ENCODE measurements at regions not wholly inside any gene's neighbourhood (a gene's known extent, or its start where the extent isn't known, plus 50 kb on each side); places are given as distances from the start of the nearest gene placed in this dataset.

GRCh38 chr13:29977476-29978120 lies 127.2 kb upstream of the UBL3 start:
- Mint-ChIP-seq H3K27ac (no peak overlapping the region), H3K27me3 (no peaks in the 10 kb centered on the region), H3K4me1 (ENCODE audit: low read depth) (peaks cover 3% of the 10 kb centered on the region), H3K36me3 (ENCODE audit: low read depth) (no peaks in the 10 kb centered on the region), H3K4me3 (no peak overlapping the region), H3K9me3 (peaks cover 3% of the 10 kb centered on the region)
- no peak for DNase-seq

- no peak overlapping the region for H3K27ac Mint-ChIP-seq
These were observed 126.1 kb upstream of the UBL3 start for GRCh38 chr13:29976535-29976934.

DNA sequence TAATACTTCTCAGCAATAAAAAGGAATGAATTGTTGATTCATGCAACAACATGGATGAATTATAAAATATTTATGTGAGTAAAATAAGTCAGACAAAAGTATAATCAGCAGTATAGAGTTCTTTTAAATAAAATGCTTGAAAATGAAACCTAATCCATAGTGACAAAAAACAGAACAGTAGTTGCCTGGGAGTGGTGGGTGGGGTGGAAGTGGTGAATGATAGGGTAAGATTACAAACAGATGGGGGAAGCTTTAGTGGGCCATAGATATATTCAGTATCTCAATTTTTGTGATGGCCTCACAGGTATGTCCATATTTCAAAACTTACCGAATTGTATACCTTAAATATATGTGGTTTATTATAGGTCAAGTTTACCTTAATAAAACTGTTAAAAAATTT lies 124.9 kb upstream of the UBL3 start:
- Mint-ChIP-seq H3K27ac (no peak overlapping the region), H3K36me3 (ENCODE audit: low read depth) (no peaks in the 10 kb centered on the region), H3K9me3 (no peaks in the 10 kb centered on the region), H3K4me1 (ENCODE audit: low read depth) (peaks cover 3% of the 10 kb centered on the region), H3K27me3 (no peaks in the 10 kb centered on the region), H3K4me3 (no peak overlapping the region)
- no peak for DNase-seq

More at GRCh38 chr13:29976535-29976934, 126.1 kb upstream of the UBL3 start:
- Mint-ChIP-seq H3K27me3 (no peaks in the 10 kb centered on the region), H3K4me1 (ENCODE audit: low read depth) (peaks cover 3% of the 10 kb centered on the region), H3K4me3 (no peak overlapping the region), H3K9me3 (no peaks in the 10 kb centered on the region), H3K36me3 (ENCODE audit: low read depth) (no peaks in the 10 kb centered on the region)
- DNase-seq, result no peak

DNA sequence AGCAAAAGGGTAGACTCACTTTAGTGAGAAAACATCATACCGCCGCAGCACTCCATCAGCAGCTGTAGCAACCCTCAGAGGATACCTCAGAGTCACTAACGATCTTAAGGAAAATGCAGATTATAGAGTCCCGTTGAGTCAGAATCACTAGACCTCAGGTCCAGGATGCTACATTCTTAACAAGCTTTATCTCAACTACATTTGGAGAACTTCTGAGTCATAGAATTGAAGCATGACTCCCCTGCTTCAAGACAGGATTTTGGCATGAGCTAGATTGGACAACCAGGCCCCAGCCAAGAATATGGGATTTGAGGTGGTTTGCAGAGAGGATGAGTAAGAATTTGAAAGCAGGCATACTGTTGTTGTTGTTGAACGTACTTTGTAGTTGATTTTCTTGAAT lies 118.9 kb upstream of the UBL3 start:
- Mint-ChIP-seq H3K4me3 (no peak overlapping the region), H3K27ac (no peak overlapping the region), H3K36me3 (ENCODE audit: low read depth) (no peaks in the 10 kb centered on the region), H3K27me3 (no peaks in the 10 kb centered on the region), H3K4me1 (ENCODE audit: low read depth) (no peaks in the 10 kb centered on the region), H3K9me3 (peaks cover 9% of the 10 kb centered on the region)
- DNase-seq, result no peak

GRCh38 chr13:29964181-29964845 lies 113.9 kb upstream of the UBL3 start:
- H3K4me1 Mint-ChIP-seq (ENCODE audit: low read depth), result peaks cover 7% of the 10 kb centered on the region
- DNase-seq, result no peak
- no peaks in the 10 kb centered on the region for H3K36me3 Mint-ChIP-seq (ENCODE audit: low read depth)
- H3K27ac Mint-ChIP-seq, result no peak overlapping the region
- H3K27me3 Mint-ChIP-seq, result no peaks in the 10 kb centered on the region
- no peak overlapping the region for H3K4me3 Mint-ChIP-seq
- H3K9me3 Mint-ChIP-seq, result peaks cover 9% of the 10 kb centered on the region

- DNase-seq, result no peak
- Mint-ChIP-seq H3K9me3 (peaks cover 8% of the 10 kb centered on the region), H3K27ac (no peak overlapping the region), H3K27me3 (no peaks in the 10 kb centered on the region), H3K4me1 (ENCODE audit: low read depth) (peaks cover 15% of the 10 kb centered on the region), H3K4me3 (no peak overlapping the region), H3K36me3 (ENCODE audit: low read depth) (no peaks in the 10 kb centered on the region)
These were observed 112.7 kb upstream of the UBL3 start for GRCh38 chr13:29963089-29963488.

- DNase-seq, result no peak
- no peaks in the 10 kb centered on the region for H3K36me3 Mint-ChIP-seq (ENCODE audit: low read depth)
- H3K9me3 Mint-ChIP-seq, result no peaks in the 10 kb centered on the region
- H3K4me1 Mint-ChIP-seq (ENCODE audit: low read depth), result peaks cover 19% of the 10 kb centered on the region
- H3K27me3 Mint-ChIP-seq, result no peaks in the 10 kb centered on the region
- no peak overlapping the region for H3K27ac Mint-ChIP-seq
- H3K4me3 Mint-ChIP-seq, result no peak overlapping the region
These were observed 110.7 kb upstream of the UBL3 start for GRCh38 chr13:29961036-29961670.

DNA sequence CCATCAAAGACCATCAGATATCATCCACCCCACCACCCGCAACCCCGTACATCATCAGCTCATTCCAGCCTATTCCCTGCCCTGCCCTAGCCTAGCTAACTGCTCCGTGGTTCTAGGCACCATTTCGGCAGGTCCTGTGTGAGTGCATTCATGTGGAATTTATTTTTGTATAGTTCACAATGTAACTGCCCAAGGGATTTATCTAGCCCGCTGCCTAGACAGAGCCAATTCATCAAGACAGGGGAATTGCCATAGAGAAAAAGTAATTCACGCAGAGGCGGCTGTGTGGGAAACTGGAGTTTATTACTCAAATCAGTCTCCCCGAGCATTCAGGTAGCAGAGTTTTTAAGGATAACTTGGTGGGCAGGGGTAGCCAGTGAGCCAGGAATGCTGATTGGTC lies 109.2 kb upstream of the UBL3 start:
- no peaks in the 10 kb centered on the region for H3K9me3 Mint-ChIP-seq
- no peaks in the 10 kb centered on the region for H3K36me3 Mint-ChIP-seq (ENCODE audit: low read depth)
- H3K4me1 Mint-ChIP-seq (ENCODE audit: low read depth), result peaks cover 27% of the 10 kb centered on the region

DNA sequence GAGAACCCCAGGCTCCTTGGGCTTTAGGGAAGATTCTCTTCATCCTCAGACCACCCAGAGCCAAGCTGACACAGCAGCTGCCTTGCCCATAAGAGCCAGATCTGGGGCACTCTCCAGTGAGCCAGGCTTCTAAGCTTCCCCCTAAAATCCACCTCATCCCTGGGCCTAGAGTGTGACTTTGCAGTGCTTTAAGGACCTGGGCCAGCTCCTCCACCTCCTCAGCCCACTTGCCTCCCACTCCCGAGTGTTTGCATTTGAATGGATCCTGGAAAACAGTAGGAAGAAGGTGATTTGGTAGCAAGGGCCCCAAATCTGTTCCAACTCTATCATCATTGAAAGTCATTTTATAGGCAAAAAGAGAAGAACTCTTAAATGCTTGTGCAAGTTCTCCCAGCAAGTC lies 108.7 kb upstream of the UBL3 start:
- Mint-ChIP-seq H3K36me3 (ENCODE audit: low read depth) (no peaks in the 10 kb centered on the region), H3K27me3 (no peaks in the 10 kb centered on the region), H3K4me3 (no peak overlapping the region), H3K9me3 (no peaks in the 10 kb centered on the region), H3K27ac (no peak overlapping the region), H3K4me1 (ENCODE audit: low read depth) (peaks cover 32% of the 10 kb centered on the region)
- no peak for DNase-seq

More for the DNA sequence above, 109.2 kb upstream of the UBL3 start:
- no peak for DNase-seq
- no peak overlapping the region for H3K4me3 Mint-ChIP-seq
- no peak overlapping the region for H3K27ac Mint-ChIP-seq
- H3K27me3 Mint-ChIP-seq, result no peaks in the 10 kb centered on the region

DNA sequence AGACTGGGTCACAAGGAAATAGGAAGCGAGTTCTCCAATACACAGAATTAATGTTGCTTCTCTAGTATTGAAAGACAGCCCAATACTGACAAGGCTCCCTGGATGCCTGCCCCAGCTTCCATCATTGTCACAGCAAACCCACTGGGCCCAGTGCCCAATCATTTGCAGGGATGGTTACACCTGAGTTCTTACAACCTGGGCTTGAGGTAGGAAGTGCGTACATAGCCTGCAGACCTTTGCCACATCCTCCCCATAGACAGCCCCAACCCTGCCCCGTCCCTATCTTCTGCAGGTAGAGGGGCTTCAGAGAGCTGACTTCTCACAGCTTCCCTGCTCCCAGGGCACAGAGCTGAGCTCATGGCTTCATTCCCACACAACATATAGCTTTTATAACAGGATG lies 108.1 kb upstream of the UBL3 start:
- Mint-ChIP-seq H3K4me1 (ENCODE audit: low read depth) (peaks cover 38% of the 10 kb centered on the region), H3K27ac (no peak overlapping the region), H3K9me3 (no peaks in the 10 kb centered on the region), H3K36me3 (ENCODE audit: low read depth) (no peaks in the 10 kb centered on the region), H3K4me3 (no peak overlapping the region), H3K27me3 (no peaks in the 10 kb centered on the region)
- no peak for DNase-seq

DNA sequence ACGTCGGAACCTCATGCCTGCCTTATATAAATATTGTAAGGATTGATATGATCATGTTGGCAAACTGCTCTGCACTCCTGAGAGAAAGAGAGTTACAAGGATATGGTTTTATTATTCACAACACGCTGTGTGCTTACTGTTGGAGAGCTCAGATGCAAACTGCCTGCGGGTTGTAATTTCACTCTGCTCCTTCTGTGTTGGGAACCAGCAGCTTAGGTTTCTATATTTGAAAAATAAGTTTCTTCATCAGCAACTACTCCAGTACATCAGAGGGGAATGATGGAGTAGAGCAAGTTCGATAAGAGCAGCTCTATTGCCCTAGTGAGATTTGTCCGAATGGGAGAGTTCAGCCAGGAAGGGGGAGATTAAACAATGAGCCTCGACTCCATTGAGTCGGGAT lies 106.9 kb upstream of the UBL3 start:
- Mint-ChIP-seq H3K4me1 (ENCODE audit: low read depth) (peaks cover 39% of the 10 kb centered on the region), H3K27ac (no peak overlapping the region), H3K9me3 (no peaks in the 10 kb centered on the region)

GRCh38 chr13:29956853-29957252 lies 106.4 kb upstream of the UBL3 start:
- H3K27me3 Mint-ChIP-seq, result no peaks in the 10 kb centered on the region
- no peak for DNase-seq
- H3K4me1 Mint-ChIP-seq (ENCODE audit: low read depth), result peaks cover 43% of the 10 kb centered on the region
- no peaks in the 10 kb centered on the region for H3K36me3 Mint-ChIP-seq (ENCODE audit: low read depth)
- no peak overlapping the region for H3K27ac Mint-ChIP-seq
- no peaks in the 10 kb centered on the region for H3K9me3 Mint-ChIP-seq
- no peak overlapping the region for H3K4me3 Mint-ChIP-seq

More for the DNA sequence above, 106.9 kb upstream of the UBL3 start:
- no peaks in the 10 kb centered on the region for H3K27me3 Mint-ChIP-seq
- DNase-seq, result no peak
- H3K36me3 Mint-ChIP-seq (ENCODE audit: low read depth), result no peaks in the 10 kb centered on the region
- no peak overlapping the region for H3K4me3 Mint-ChIP-seq

GRCh38 chr13:29955137-29955650 lies 104.8 kb upstream of the UBL3 start:
- H3K4me3 Mint-ChIP-seq, result peak overlapping the region; percentile 51
- H3K9me3 Mint-ChIP-seq, result no peaks in the 10 kb centered on the region
- no peak for DNase-seq
- H3K36me3 Mint-ChIP-seq (ENCODE audit: low read depth), result no peaks in the 10 kb centered on the region
- H3K27ac Mint-ChIP-seq, result no peak overlapping the region
- peaks cover 39% of the 10 kb centered on the region for H3K4me1 Mint-ChIP-seq (ENCODE audit: low read depth)
- no peaks in the 10 kb centered on the region for H3K27me3 Mint-ChIP-seq

DNA sequence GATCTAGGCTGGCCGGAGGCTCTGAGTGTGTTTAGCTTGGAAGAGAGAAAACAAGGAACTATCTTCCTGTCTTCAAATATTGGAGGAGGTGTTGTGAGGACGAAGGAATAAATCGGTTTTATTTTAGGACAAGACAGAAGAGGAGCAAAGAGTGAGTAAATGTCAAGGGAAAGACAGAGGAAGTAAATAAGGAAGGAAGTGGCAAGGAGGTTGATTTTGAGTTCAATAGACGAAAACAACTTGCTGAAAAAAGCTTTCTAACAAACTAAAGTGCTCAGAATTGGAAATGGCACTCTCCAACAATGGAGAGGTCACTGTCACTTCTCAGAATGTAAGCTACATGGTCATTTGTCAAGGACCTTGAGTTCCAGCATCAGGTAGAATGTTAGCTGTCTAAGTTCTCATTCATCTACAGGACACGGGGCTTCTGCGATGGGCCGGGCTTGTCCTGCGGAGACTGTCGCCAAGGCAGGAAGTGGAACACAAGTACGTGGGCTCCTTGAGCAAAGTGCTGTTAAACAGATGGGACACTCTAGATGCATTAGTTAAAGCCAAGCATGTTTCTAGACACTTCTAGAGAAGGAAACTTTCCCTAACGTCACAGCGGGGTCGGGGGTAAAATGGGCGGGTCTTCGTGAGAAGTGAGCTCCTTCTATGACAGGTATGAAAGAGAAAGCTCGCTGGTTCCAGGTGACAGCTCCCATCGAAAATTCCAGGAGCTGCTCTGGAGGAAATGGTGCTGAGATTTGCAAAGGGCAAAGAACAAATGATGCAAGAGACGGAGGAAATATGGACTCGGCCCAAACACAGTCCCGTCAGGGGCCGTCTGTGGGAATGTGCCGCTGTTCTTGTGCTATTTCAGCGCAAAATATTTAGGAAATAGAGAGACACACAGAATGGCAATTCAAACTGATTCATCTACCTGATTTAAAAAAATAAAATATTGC lies 103.9 kb upstream of the UBL3 start:
- DNase-seq, result peak; percentile 53
- Mint-ChIP-seq H3K27ac (peak overlapping the region; percentile 73), H3K36me3 (ENCODE audit: low read depth) (no peaks in the 10 kb centered on the region)

More for the DNA sequence above, 103.9 kb upstream of the UBL3 start:
- H3K4me1 Mint-ChIP-seq (ENCODE audit: low read depth), result peaks cover 39% of the 10 kb centered on the region
- H3K9me3 Mint-ChIP-seq, result no peaks in the 10 kb centered on the region
- peak overlapping the region; percentile 51 for H3K4me3 Mint-ChIP-seq
- H3K27me3 Mint-ChIP-seq, result no peaks in the 10 kb centered on the region

Data from activated T-cell treated with anti-CD3 and anti-CD28 coated beads, Interleukin-2, amount 50 U/mL, for 24 hours (primary cell).